Esophagus squamous epithelium (tissue), 5 donors: ENCODE measurements at regions not wholly inside any gene's neighbourhood (a gene's known extent, or its start where the extent isn't known, plus 50 kb on each side); places are given as distances from the start of the nearest gene placed in this dataset.

ENCODE experiments used
- DNase-seq: peaks from one replicate; lab custom pipeline; 2025; lab: John Stamatoyannopoulos, UW
- H3K27ac ChIP-seq, 4 donors: fragments of 200-600 bp; sonication (generic); one replicate each; pipeline ENCODE4 v1.5.1; 2016 to 2019; ENCODE audit warnings: mild to moderate bottlenecking in 1 of 4
- H3K27me3 ChIP-seq, 4 donors: fragments of 200-600 bp; sonication (generic); 1 replicate in 3 of 4; 2 replicates in 1 of 4; pipeline versions ENCODE4 v1.5.1 to v1.6.0; 2017 to 2021; ENCODE audit warnings: antibody characterized with exemption in 1 of 4
- H3K36me3 ChIP-seq, 3 donors: fragments of 200-600 bp; sonication (generic); one replicate each; pipeline ENCODE4 v1.5.1; 2016 to 2019
- H3K4me1 ChIP-seq, 3 donors: fragments of 200-600 bp; sonication (generic); one replicate each; pipeline ENCODE4 v1.5.1; 2017 to 2019
- H3K4me3 ChIP-seq, 4 donors: fragments of 200-600 bp; sonication (generic); 1 replicate in 3 of 4; 2 replicates in 1 of 4; pipeline ENCODE4 v1.5.1; 2016 to 2019; ENCODE audit warnings: mild to moderate bottlenecking in 2 of 4, moderate library complexity in 1 of 4
- H3K9me3 ChIP-seq, 3 donors: fragments of 200-600 bp; sonication (generic); one replicate each; pipeline ENCODE4 v1.5.1; 2016 to 2019
- POLR2A ChIP-seq, 4 donors: fragments of 450-650 bp; IDR thresholded peaks; one replicate each; pipeline ENCODE4 v1.6.1; 2017; ENCODE audit warnings: antibody characterized with exemption in 4 of 4, mild to moderate bottlenecking in 4 of 4, moderate library complexity in 3 of 4
- WGBS, 2 donors: methylation state at CpG; one replicate each; pipeline ENCODE4 v1.1.5; 2018; 5-methylcytosine and 5-hydroxymethylcytosine counted together
- intact Hi-C: fragments of 100-400 bp; cut with DNase I; formaldehyde crosslinking; loops from one replicate; pipeline ENCODE4 v1.15.0; 2022
- small RNA-seq, 4 donors: library from RNA; depleted of rRNA; stranded (forward); fragments of <200 nt; gene quantifications; one replicate each; pipeline ENCODE3, GENCODE V24; 2016
- TF ChIP-seq, protein P1 (sequence below), 6 experiments: fragments of 450-650 bp in 4 of 6; fragments of 200-600 bp in 2 of 6; sonication (generic) in 2 of 6; IDR thresholded peaks; one replicate each; pipeline ENCODE4 v1.5.1; 2016 to 2019; ENCODE audit warnings: antibody characterized with exemption in 6 of 6, mild to moderate bottlenecking in 4 of 6, moderate library complexity in 4 of 6
- donor health status: DM: yes; HTN: yes; CAD: no.

DNA sequence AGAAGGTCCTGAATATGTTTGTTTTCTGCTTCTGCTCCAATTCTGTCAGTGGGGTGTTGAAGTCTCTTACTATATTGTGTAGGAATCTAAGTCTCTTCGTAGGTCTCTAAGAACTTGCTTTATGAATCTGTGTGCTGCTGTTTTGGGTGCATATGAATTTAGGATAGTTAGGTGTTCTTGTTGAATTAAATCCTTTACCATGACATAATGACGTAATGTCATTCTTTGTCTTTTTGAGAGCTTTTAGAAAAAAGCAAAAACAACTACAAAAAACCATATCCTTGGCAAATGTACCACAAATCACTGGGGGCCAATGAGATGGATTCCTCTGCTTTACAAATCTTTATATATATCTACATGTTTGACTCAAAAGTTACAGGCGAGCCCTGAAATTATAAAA is 576.1 kb downstream of the CDH18 start:
- Histone ChIP-seq H3K9me3 (no peaks in the 10 kb centered on the region), H3K27ac (no peak overlapping the region), H3K36me3 (no peaks in the 10 kb centered on the region), H3K27me3 (no peaks in the 10 kb centered on the region), H3K4me1 (no peaks in the 10 kb centered on the region), H3K4me3 (no peak overlapping the region)
- no peak for TF ChIP-seq POLR2A (IDR thresholded peaks at IDR 0.05)
- TF ChIP-seq, protein P1, sequence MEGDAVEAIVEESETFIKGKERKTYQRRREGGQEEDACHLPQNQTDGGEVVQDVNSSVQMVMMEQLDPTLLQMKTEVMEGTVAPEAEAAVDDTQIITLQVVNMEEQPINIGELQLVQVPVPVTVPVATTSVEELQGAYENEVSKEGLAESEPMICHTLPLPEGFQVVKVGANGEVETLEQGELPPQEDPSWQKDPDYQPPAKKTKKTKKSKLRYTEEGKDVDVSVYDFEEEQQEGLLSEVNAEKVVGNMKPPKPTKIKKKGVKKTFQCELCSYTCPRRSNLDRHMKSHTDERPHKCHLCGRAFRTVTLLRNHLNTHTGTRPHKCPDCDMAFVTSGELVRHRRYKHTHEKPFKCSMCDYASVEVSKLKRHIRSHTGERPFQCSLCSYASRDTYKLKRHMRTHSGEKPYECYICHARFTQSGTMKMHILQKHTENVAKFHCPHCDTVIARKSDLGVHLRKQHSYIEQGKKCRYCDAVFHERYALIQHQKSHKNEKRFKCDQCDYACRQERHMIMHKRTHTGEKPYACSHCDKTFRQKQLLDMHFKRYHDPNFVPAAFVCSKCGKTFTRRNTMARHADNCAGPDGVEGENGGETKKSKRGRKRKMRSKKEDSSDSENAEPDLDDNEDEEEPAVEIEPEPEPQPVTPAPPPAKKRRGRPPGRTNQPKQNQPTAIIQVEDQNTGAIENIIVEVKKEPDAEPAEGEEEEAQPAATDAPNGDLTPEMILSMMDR (IDR thresholded peaks at IDR 0.05) = no peak
- no peak for DNase-seq
- WGBS, 2 donors = 78 to 85% methylated on average over 3 of the region's 3 CpGs
- intact Hi-C loops = no loop called here

Small RNA genes lying in the stretch of these regions (small RNA-seq; reads per million reads assigned to genes)
- gene AC025768.1 (0 reads per million in 4 donors), gene RF00017 (0 reads per million in 4 donors), gene RF00136 (0.41 to 1.0 (median 0.82) reads per million in 4 donors), gene RN7SL58P (0 reads per million in 4 donors)
